ENCODE measurements at regions not wholly inside any gene's neighbourhood (a gene's known extent, or its start where the extent isn't known, plus 50 kb on each side); places are given as distances from the start of the nearest gene placed in this dataset.

- DNase-seq = no peak
These were observed 787.2 kb downstream of the TDRD15 start for GRCh38 chr2:21910832-21911507.

- no peak for DNase-seq
These were observed 788.6 kb downstream of the TDRD15 start for GRCh38 chr2:21912405-21912804.

- no peak for DNase-seq
These were observed 791.4 kb downstream of the TDRD15 start for GRCh38 chr2:21915201-21915600.

GRCh38 chr2:21916934-21917522, 793.3 kb downstream of the TDRD15 start:
- DNase-seq = no peak

GRCh38 chr2:21920721-21921120, 797.0 kb downstream of the TDRD15 start:
- DNase-seq = no peak

- no peak for DNase-seq
These were observed 801.0 kb downstream of the TDRD15 start for GRCh38 chr2:21924640-21925285.

GRCh38 chr2:21928292-21928691, 804.5 kb downstream of the TDRD15 start:
- no peak for DNase-seq

GRCh38 chr2:21930226-21930625, 806.5 kb downstream of the TDRD15 start:
- no peak for DNase-seq

GRCh38 chr2:21939967-21940366, 816.2 kb downstream of the TDRD15 start:
- DNase-seq = no peak

- DNase-seq = no peak
These were observed 820.8 kb downstream of the TDRD15 start for GRCh38 chr2:21944536-21944935.

GRCh38 chr2:21945658-21946057, 821.9 kb downstream of the TDRD15 start:
- no peak for DNase-seq

- no peak for DNase-seq
These were observed 823.3 kb downstream of the TDRD15 start for GRCh38 chr2:21947046-21947445.

GRCh38 chr2:21966139-21966538, 842.4 kb downstream of the TDRD15 start:
- DNase-seq = no peak

- DNase-seq = no peak
These were observed 847.2 kb downstream of the TDRD15 start for GRCh38 chr2:21970971-21971370.

GRCh38 chr2:21972586-21972985, 848.8 kb downstream of the TDRD15 start:
- DNase-seq = no peak

GRCh38 chr2:21981127-21981526, 857.4 kb downstream of the TDRD15 start:
- DNase-seq = no peak

GRCh38 chr2:21993002-21993401, 869.2 kb downstream of the TDRD15 start:
- DNase-seq = no peak

- DNase-seq = no peak
These were observed 872.6 kb downstream of the TDRD15 start for GRCh38 chr2:21996339-21996738.

GRCh38 chr2:21999522-21999921, 875.8 kb downstream of the TDRD15 start:
- no peak for DNase-seq

GRCh38 chr2:22002066-22002465, 878.3 kb downstream of the TDRD15 start:
- no peak for DNase-seq

- no peak for DNase-seq
These were observed 879.5 kb downstream of the TDRD15 start for GRCh38 chr2:22003270-22003669.

- no peak for DNase-seq
These were observed 887.3 kb downstream of the TDRD15 start for GRCh38 chr2:22011048-22011447.

- DNase-seq = no peak
These were observed 896.4 kb downstream of the TDRD15 start for GRCh38 chr2:22020091-22020742.
